H1 (cell line): ENCODE measurements at regions not wholly inside any gene's neighbourhood (a gene's known extent, or its start where the extent isn't known, plus 50 kb on each side); places are given as distances from the start of the nearest gene placed in this dataset.

ENCODE experiments used
- EGR1 ChIP-seq: IDR thresholded peaks from 2 replicates; pipeline ENCODE4 v1.6.1; 2011; ENCODE audit warnings: low read depth, low read length, borderline replicate concordance
- JUN ChIP-seq: IDR thresholded peaks from 2 replicates; pipeline ENCODE4 v1.6.1; 2011; ENCODE audit warnings: low read depth, mild to moderate bottlenecking, improper control_type of control experiment, low read length
- PHF8 ChIP-seq: fragments of 200-600 bp; sonication (generic); conservative IDR thresholded peaks from 2 replicates; pipeline ENCODE4 v1.7.1; 2012; ENCODE audit warnings: low read depth, mild to moderate bottlenecking, inconsistent platforms, low read length, moderate library complexity

- TF ChIP-seq EGR1: no peak
- TF ChIP-seq PHF8: no peak
- TF ChIP-seq JUN: no peak
Observed at GRCh38 chr6:26304213-26304796, 60.7 kb upstream of the BTN3A2 start (continued).
